ENCODE measurements at regions not wholly inside any gene's neighbourhood (a gene's known extent, or its start where the extent isn't known, plus 50 kb on each side); places are given as distances from the start of the nearest gene placed in this dataset.
A peak's percentile ranks its signal among the peaks of the same experiment; 100 is the strongest.

GRCh38 chr1:238177351-238177750 lies 286.6 kb upstream of the ZP4 start:
- Histone ChIP-seq H3K79me2 (ENCODE audit: insufficient read depth, low read length) (no peaks in the 10 kb centered on the region), H3K4me1 (ENCODE audit: insufficient read depth, low read length) (peaks cover 3% of the 10 kb centered on the region), H3K9ac (ENCODE audit: low read length) (no peak overlapping the region), H3K27me3 (ENCODE audit: insufficient read depth, low read length) (no peaks in the 10 kb centered on the region), H3K4me2 (ENCODE audit: low read length) (no peak overlapping the region), H4K20me1 (ENCODE audit: insufficient read depth, low read length) (no peaks in the 10 kb centered on the region), H3K4me3 (ENCODE audit: insufficient read depth, low read depth, low read length) (no peak overlapping the region), H3K27ac (ENCODE audit: low read depth, low read length) (peak overlapping the region; percentile 31), H3K9me3 (ENCODE audit: insufficient read depth, low read depth, low read length) (no peaks in the 10 kb centered on the region), H2AFZ (ENCODE audit: low read depth, low read length) (no peak overlapping the region), H3K36me3 (ENCODE audit: insufficient read depth, low read length) (no peaks in the 10 kb centered on the region)
- peaks cover 2% of the 10 kb centered on the region for H3K4me1 Mint-ChIP-seq (ENCODE audit: low read depth, unreplicated experiment)
- H3K4me3 Mint-ChIP-seq (ENCODE audit: unreplicated experiment) = no peak overlapping the region
- no peak for TF ChIP-seq EZH2 (IDR thresholded peaks at IDR 0.05; ENCODE audit: insufficient read depth, low read length)
- no peak for TF ChIP-seq CTCF (IDR thresholded peaks at IDR 0.05; ENCODE audit: insufficient read depth, low read depth, low read length)
- DNase-seq (ENCODE audit: low read depth) (no peak), FAIRE-seq (no peak)
- H3K27ac Mint-ChIP-seq (ENCODE audit: unreplicated experiment) = no peak overlapping the region
- no peaks in the 10 kb centered on the region for H3K27me3 Mint-ChIP-seq (ENCODE audit: low read depth, unreplicated experiment)
- no peaks in the 10 kb centered on the region for H3K36me3 Mint-ChIP-seq (ENCODE audit: low read depth, unreplicated experiment)
- H3K9me3 Mint-ChIP-seq (ENCODE audit: unreplicated experiment) = peaks cover 3% of the 10 kb centered on the region

- H3K27me3 Mint-ChIP-seq (ENCODE audit: low read depth, unreplicated experiment) = no peaks in the 10 kb centered on the region
- H3K27ac Mint-ChIP-seq (ENCODE audit: unreplicated experiment) = no peak overlapping the region
These were observed 285.7 kb upstream of the ZP4 start for GRCh38 chr1:238176441-238176840.

More at GRCh38 chr1:238176441-238176840, 285.7 kb upstream of the ZP4 start:
- Histone ChIP-seq H3K9me3 (ENCODE audit: insufficient read depth, low read depth, low read length) (no peaks in the 10 kb centered on the region), H3K4me2 (ENCODE audit: low read length) (no peak overlapping the region), H3K36me3 (ENCODE audit: insufficient read depth, low read length) (no peaks in the 10 kb centered on the region), H2AFZ (ENCODE audit: low read depth, low read length) (no peak overlapping the region), H4K20me1 (ENCODE audit: insufficient read depth, low read length) (no peaks in the 10 kb centered on the region), H3K27ac (ENCODE audit: low read depth, low read length) (no peak overlapping the region), H3K4me3 (ENCODE audit: insufficient read depth, low read depth, low read length) (no peak overlapping the region), H3K4me1 (ENCODE audit: insufficient read depth, low read length) (peaks cover 3% of the 10 kb centered on the region), H3K9ac (ENCODE audit: low read length) (no peak overlapping the region), H3K27me3 (ENCODE audit: insufficient read depth, low read length) (no peaks in the 10 kb centered on the region), H3K79me2 (ENCODE audit: insufficient read depth, low read length) (no peaks in the 10 kb centered on the region)
- TF ChIP-seq EZH2 (IDR thresholded peaks at IDR 0.05; ENCODE audit: insufficient read depth, low read length) (no peak), CTCF (IDR thresholded peaks at IDR 0.05; ENCODE audit: insufficient read depth, low read depth, low read length) (no peak)
- DNase-seq (ENCODE audit: low read depth) (peak; percentile 36), FAIRE-seq (no peak)
- peaks cover 3% of the 10 kb centered on the region for H3K9me3 Mint-ChIP-seq (ENCODE audit: unreplicated experiment)
- no peak overlapping the region for H3K4me3 Mint-ChIP-seq (ENCODE audit: unreplicated experiment)
- H3K4me1 Mint-ChIP-seq (ENCODE audit: low read depth, unreplicated experiment) = peaks cover 2% of the 10 kb centered on the region
- no peaks in the 10 kb centered on the region for H3K36me3 Mint-ChIP-seq (ENCODE audit: low read depth, unreplicated experiment)

Data from astrocyte (in vitro differentiated cells and primary cell).